ENCODE measurements at regions not wholly inside any gene's neighbourhood (a gene's known extent, or its start where the extent isn't known, plus 50 kb on each side); places are given as distances from the start of the nearest gene placed in this dataset.
"Not testable (repeated sequence)": the region's sequence is repeated elsewhere in the genome, so short reads cannot be mapped to it uniquely, and the experiment has no call there.

- not testable (repeated sequence) for TF ChIP-seq CTCF (IDR thresholded peaks at IDR 0.05; ENCODE audit: insufficient read depth, low read depth, low read length); EZH2 (IDR thresholded peaks at IDR 0.05; ENCODE audit: insufficient read depth, low read length)
These were observed 165.0 kb upstream of the FOLH1 start for GRCh38 chr11:49373385-49373784.
